ENCODE measurements at regions not wholly inside any gene's neighbourhood (a gene's known extent, or its start where the extent isn't known, plus 50 kb on each side); places are given as distances from the start of the nearest gene placed in this dataset.
"Not testable (repeated sequence)": the region's sequence is repeated elsewhere in the genome, so short reads cannot be mapped to it uniquely, and the experiment has no call there.

GRCh38 chr2:49693961-49694360 lies 539.6 kb upstream of the FSHR start:
- Histone ChIP-seq H2BK12ac (ENCODE audit: insufficient read length, low read depth, low read length) (no peak overlapping the region), H2BK5ac (ENCODE audit: insufficient read length, low read length) (no peak overlapping the region), H3K27ac (ENCODE audit: insufficient read length, low read depth, low read length) (no peak overlapping the region), H3K4ac (ENCODE audit: low read depth, low read length) (no peak overlapping the region), H3K79me1 (ENCODE audit: insufficient read depth, low read depth, low read length, poor library complexity, severe bottlenecking) (no peaks in the 10 kb centered on the region), H3K14ac (ENCODE audit: insufficient read depth, low read length) (no peak overlapping the region), H3K23me2 (ENCODE audit: insufficient read length, low read depth, low read length, poor library complexity, severe bottlenecking) (no peaks in the 10 kb centered on the region), H4K8ac (replicated peaks; ENCODE audit: insufficient read length, low read depth, low read length) (no peak overlapping the region), H2AFZ (ENCODE audit: low read length) (no peak overlapping the region), H2BK120ac (ENCODE audit: low read depth, low read length, poor library complexity, severe bottlenecking) (no peak overlapping the region), H3K79me2 (ENCODE audit: insufficient read depth, low read length) (no peaks in the 10 kb centered on the region), H2BK15ac (ENCODE audit: low read depth, low read length) (no peak overlapping the region), H3K4me2 (ENCODE audit: insufficient read depth, insufficient read length, low read length) (no peak overlapping the region), H3T11ph (ENCODE audit: low read length) (no peak overlapping the region), H4K5ac (ENCODE audit: insufficient read length, low read depth, low read length) (no peak overlapping the region), H3K23ac (ENCODE audit: insufficient read length, low read depth, low read length) (no peak overlapping the region), H4K20me1 (ENCODE audit: control insufficient read depth, insufficient read depth, insufficient read length) (no peaks in the 10 kb centered on the region), H3K27me3 (ENCODE audit: insufficient read depth, low read length) (no peaks in the 10 kb centered on the region), H3K9me3 (ENCODE audit: control insufficient read depth, low read depth, low read length) (no peaks in the 10 kb centered on the region), H3K56ac (ENCODE audit: insufficient read length, low read depth, low read length) (no peak overlapping the region), H4K91ac (ENCODE audit: insufficient read length, low read depth, low read length) (no peak overlapping the region), H2AK5ac (ENCODE audit: insufficient read length, low read length) (no peak overlapping the region), H3K4me1 (ENCODE audit: insufficient read depth, low read length) (no peaks in the 10 kb centered on the region), H3K9ac (ENCODE audit: extremely low read depth, insufficient read length, low read length) (no peak overlapping the region), H3K18ac (ENCODE audit: insufficient read length, low read depth, low read length) (no peak overlapping the region), H2BK20ac (ENCODE audit: low read depth, low read length, poor library complexity, severe bottlenecking) (no peak overlapping the region)
- Mint-ChIP-seq H3K36me3 (ENCODE audit: insufficient read depth in 1 of 3, low read depth in 3 of 3) (no peaks in the 10 kb centered on the region), H3K27ac (no peak overlapping the region; a peak in 1 of 7 replicates), H3K9me3 (no peaks in the 10 kb centered on the region), H3K27me3 (ENCODE audit: low read depth) (no peaks in the 10 kb centered on the region), H3K4me1 (no peaks in the 10 kb centered on the region), H3K4me3 (no peak overlapping the region)
- TF ChIP-seq CTCF (conservative IDR thresholded peaks at IDR 0.05), result no peak
- no peak for DNase-seq

GRCh38 chr2:49692022-49692421 lies 537.7 kb upstream of the FSHR start:
- not testable (repeated sequence) for H2BK5ac ChIP-seq (ENCODE audit: insufficient read length, low read length); H3K56ac ChIP-seq (ENCODE audit: insufficient read length, low read depth, low read length); H4K91ac ChIP-seq (ENCODE audit: insufficient read length, low read depth, low read length); H3K9me3 Mint-ChIP-seq; H3K23me2 ChIP-seq (ENCODE audit: insufficient read length, low read depth, low read length, poor library complexity, severe bottlenecking); H2BK15ac ChIP-seq (ENCODE audit: low read depth, low read length); H3K9ac ChIP-seq (ENCODE audit: extremely low read depth, insufficient read length, low read length); H3K23ac ChIP-seq (ENCODE audit: insufficient read length, low read depth, low read length); H3K4me1 ChIP-seq (ENCODE audit: insufficient read depth, low read length); H3K27ac Mint-ChIP-seq; H4K20me1 ChIP-seq (ENCODE audit: control insufficient read depth, insufficient read depth, insufficient read length); H3T11ph ChIP-seq (ENCODE audit: low read length); H3K4me3 Mint-ChIP-seq; H3K18ac ChIP-seq (ENCODE audit: insufficient read length, low read depth, low read length); DNase-seq; H2BK120ac ChIP-seq (ENCODE audit: low read depth, low read length, poor library complexity, severe bottlenecking); H2BK12ac ChIP-seq (ENCODE audit: insufficient read length, low read depth, low read length); H3K36me3 Mint-ChIP-seq (ENCODE audit: insufficient read depth in 1 of 3, low read depth in 3 of 3); H2AK5ac ChIP-seq (ENCODE audit: insufficient read length, low read length); H3K79me1 ChIP-seq (ENCODE audit: insufficient read depth, low read depth, low read length, poor library complexity, severe bottlenecking); H3K27me3 ChIP-seq (ENCODE audit: insufficient read depth, low read length); H4K8ac ChIP-seq (replicated peaks; ENCODE audit: insufficient read length, low read depth, low read length); H3K4ac ChIP-seq (ENCODE audit: low read depth, low read length); H2BK20ac ChIP-seq (ENCODE audit: low read depth, low read length, poor library complexity, severe bottlenecking); H4K5ac ChIP-seq (ENCODE audit: insufficient read length, low read depth, low read length); H3K14ac ChIP-seq (ENCODE audit: insufficient read depth, low read length); H3K27me3 Mint-ChIP-seq (ENCODE audit: low read depth); H3K4me2 ChIP-seq (ENCODE audit: insufficient read depth, insufficient read length, low read length); H3K27ac ChIP-seq (ENCODE audit: insufficient read length, low read depth, low read length); H3K4me1 Mint-ChIP-seq; H3K79me2 ChIP-seq (ENCODE audit: insufficient read depth, low read length); H3K9me3 ChIP-seq (ENCODE audit: control insufficient read depth, low read depth, low read length); H2AFZ ChIP-seq (ENCODE audit: low read length)
- no CpG with 5 or more reads among the region's 2 CpGs for WGBS (ENCODE audit: extremely low coverage, insufficient read length, low lambda C conversion rate)
